HG02852 (cell line): ENCODE measurements at regions not wholly inside any gene's neighbourhood (a gene's known extent, or its start where the extent isn't known, plus 50 kb on each side); places are given as distances from the start of the nearest gene placed in this dataset.
"Not testable (repeated sequence)": the region's sequence is repeated elsewhere in the genome, so short reads cannot be mapped to it uniquely, and the experiment has no call there.

ENCODE experiments used
- ATAC-seq: cut with Tn5 transposase; IDR thresholded peaks from one replicate; pipeline ENCODE4 v1.9.1; 2021; ENCODE audit warnings: mild to moderate bottlenecking, moderate library complexity; ENCODE audit not compliant: unreplicated experiment

DNA sequence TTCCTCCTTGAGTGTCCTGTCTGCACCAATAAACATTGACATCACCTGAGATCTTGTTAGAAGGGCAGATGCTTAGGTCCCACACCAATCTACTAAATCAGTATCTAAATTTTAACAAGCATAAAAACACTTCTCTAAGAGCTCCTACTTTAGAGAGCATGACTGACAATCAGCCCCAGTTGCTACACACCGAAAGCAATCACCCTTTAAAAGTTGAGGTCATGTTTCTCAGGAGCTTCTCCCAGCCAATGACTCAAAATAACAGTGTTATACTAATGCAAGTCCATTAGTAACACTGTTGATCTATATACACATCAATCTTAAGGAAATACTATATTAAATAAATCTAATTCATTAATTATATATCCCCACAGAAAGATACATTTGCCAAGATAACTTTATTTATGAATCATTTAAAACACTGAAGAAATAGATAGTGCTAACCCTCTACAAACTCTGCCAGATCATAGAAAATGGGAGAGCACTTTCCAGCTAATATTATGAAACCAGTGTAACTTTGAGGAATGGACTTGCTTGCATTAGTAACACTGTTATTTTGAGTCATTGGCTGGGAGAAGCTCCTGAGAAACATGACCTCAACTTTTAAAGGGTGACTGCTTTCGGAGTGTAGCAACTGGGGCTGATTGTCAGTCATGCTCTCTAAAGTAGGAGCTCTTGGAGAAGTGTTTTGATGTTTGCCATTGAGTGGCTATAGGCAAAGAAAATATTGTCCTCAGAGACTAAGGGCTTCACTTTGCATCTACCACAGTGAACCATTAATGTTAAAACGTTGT is 109.8 kb upstream of the HDX start:
- no peak for ATAC-seq

DNA sequence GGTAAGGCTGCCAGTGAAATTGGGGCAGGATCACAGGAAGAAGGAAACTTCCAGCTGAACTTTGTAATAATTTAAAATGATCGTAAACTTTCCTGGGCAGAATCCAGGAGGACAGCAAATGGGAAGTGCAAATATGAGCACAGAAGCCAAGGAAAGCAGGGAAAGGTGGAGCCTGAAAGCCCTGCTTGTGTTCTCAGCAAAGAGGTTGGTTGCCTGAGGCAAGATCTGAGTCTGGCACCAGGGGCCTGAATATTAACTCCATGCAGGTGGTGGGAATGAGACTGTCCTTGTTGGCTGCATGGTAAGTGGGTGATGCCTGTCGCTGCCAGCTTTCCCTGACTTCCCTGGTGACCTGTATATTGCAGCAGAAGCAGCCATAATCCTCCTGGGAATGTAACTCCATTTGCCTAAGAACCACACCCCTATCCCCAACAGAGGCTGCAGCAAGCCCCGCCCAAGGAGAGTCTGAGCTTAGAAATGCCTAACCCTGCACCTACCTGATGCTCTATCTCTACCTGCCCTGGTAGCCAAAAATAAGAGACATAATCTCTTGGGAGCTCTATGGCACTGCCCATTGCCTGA is 132.0 kb upstream of the HDX start:
- ATAC-seq, result no peak

DNA sequence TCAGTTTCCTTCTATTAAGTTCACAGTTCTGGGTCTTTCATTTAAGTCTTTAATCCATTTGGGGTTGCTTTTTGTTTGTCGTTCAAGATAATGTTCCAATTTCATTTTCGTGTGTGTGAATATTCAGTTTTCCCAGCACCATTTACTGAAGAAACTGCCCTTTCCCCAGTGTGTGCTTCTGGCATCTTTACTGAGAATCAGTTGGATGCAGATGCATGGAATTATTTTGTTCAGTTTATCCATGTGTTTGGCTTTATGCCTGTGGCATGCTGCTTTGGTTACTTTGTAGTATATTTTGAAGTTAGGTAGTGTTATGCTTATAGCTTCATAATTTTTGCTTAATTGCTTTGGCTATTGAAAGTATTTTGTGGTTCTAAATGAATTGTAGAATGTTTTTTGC is 163.8 kb upstream of the HDX start:
- no peak for ATAC-seq

DNA sequence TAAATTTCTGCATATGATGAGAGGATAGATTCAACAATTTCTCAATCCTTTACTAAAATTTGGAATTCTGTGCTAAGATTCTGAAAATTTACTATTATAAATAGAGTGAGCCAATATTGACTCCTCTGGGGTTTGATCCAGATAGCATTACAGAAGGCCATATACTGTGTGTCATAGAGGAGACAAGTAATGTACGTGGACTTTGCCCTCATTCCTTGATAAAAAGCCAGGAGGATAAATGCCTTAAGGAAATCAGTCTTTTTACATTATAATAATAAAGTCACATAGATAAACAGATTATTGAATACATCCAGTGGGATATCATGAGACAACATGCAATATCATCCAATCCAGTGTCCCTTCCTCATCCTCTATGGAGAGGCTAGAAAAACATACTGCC is 188.0 kb upstream of the HDX start:
- ATAC-seq, result no peak

DNA sequence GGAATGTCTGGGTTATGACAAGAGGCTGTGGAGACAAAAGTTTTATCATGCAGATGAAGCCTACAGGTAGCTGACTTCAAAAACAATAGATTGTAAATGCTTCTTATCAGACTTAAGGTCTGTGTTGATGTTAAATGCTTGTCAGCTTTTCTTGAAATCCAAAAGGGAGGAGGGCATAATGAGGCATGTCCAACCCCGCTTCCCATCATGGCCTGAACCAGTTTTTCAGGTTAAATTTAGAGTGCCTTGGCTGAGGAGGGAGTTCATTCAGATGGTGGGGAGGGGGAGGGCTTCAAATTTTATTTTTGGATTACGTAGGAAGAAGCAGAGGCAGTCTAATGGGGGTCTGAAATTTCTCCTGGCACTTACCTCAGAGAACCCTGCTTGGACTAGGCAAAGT is 207.7 kb upstream of the HDX start:
- ATAC-seq, result no peak

DNA sequence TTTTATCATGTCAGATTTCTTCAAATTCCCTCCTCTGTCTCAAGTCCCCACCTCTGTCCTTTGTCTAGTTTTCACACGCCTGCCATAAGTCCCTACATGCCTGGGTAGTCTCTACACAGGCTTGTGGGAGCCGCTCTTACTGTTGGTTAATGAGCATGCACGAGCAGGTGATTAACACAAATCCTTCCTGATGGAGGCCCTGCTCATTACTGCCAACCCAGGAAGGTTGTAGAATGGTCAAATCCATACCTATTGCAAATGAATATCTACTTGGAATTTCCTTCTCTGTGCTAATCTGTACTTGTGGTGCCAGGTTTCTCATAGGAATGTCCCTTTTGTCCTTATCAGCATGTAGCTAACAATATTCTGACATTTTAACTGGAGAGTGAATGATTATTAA is 208.4 kb upstream of the HDX start:
- no peak for ATAC-seq

DNA sequence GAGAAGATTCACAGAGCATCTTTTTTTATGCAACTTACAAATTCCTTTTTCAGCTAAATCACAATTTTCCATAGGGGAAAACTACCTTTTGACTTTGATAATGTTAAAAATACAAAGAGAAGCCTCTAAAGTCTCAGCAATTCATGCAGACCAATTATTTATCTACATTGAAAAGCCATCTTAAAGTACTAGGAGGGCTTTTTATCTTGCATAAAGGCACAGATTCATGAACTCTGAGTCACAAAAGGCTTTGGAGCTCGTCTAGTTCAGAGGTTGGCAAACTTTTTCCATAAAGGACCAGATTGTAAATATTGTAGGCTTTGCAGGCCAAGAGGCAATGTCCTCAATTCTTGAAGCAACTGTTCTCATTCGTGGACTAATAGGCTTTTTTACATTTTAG is 210.4 kb upstream of the HDX start:
- ATAC-seq, result no peak

DNA sequence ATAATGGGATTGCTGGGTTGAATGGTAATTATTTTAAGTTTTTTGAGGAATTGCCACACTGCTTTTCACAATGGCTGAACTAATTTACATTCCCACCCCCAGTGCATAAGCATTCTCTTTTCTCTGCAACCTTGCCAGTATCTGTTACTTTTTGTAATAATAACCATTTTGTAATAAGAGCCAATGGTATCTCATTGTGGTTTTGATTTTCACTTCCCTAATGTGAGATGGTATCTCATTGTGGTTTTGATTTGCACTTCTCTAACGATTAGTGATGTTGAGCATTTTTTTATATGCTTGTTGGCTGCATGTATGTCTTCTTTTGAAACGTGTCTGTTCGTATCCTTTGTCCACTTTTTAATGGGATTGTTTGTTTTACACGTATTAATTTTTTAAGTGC is 213.1 kb upstream of the HDX start:
- ATAC-seq, result no peak

DNA sequence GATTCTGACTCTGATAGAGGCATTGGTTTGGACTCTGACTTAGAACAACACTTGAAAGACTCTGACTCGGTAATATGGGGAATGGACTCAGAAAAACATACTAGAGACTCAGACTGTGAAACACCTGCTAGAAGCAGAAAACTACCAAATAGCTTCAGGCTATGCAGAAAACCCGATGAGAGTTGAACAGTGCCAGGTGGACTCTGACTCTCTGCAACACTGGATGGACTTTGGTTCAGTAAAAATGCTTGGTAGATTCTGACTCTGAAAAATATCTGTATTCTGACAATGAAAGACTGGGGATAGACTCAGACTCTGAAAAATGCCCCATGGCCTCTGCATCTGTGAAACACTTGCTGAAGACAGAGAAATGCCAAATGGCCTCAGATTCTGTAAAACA is 215.1 kb upstream of the HDX start:
- ATAC-seq, result no peak

DNA sequence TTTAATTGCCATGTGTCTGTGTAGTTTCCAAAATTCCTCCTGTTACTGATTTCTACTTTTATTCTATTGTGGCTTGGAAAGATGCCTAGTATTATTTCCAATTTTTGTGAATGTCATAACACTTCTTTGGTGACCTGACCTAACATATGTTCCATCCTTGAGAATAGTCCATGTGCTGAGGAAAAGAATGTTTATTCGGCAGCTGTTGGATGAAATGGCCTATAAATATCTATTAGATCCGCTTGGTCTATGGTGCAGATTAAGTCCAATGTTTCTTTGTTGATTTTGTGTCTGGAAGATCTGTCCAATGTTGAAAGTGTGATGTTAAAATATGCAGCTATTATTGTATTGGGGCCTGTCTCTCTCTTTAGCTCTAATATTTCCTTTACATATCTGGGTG is 219.2 kb upstream of the HDX start:
- no peak for ATAC-seq

DNA sequence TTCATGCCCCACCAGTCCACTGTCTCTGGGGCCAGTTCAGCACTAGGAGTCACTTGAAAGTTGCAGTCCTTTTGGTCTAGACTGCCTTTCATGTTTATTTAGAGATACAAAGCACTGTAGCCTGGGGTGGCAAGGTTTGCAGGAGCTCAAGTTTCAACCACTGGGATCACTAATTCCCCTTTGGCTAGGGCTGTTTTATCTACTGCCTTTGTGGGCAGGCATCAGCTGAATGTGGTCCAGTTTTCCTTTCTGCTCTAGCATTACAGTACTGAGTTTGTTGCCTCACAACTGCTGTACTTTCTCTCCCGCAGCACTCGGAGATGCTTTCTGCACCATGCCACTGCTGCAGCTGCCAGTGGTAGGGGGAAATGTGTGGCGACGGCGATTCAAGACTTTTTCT is 222.3 kb upstream of the HDX start:
- no peak for ATAC-seq

DNA sequence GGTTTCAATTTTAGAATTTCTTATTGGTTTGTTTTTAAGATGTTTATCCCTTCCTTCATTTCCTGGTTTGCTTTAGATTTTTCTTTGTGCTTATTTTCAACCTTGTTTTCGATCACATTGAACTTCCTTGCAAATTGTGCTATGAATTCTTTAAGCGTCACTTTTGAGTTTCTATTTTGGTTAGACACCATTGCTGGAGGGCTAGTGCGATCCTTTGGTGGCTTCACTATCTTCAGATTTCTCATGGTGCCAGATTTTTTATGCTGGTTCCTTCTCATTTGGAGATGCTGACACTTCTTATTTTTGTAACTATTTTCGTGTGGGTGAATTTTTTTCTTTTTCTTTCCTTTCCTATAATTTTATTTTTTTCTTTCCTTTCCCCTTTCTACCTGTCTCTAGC is 227.2 kb upstream of the HDX start:
- no peak for ATAC-seq

DNA sequence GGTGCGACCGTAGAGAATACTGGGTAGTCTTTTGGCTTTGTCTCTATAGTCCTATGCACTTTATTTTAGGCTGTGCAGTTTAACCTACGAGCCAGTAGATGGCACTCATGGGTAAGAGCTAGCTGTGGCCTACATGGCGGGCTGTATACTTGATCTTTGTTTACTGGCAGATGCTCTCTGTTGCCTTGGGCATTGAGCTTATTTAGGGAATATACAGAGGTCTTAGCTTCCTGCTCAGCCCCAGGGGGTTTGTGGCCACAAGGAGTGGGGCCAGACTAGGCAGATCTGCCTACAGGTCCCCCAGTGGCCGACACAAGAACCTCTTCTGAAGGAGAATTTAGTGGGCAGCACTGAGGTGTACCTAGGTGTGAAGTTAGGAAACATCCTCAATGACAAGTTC is 227.6 kb upstream of the HDX start:
- peak; percentile 99 for ATAC-seq

DNA sequence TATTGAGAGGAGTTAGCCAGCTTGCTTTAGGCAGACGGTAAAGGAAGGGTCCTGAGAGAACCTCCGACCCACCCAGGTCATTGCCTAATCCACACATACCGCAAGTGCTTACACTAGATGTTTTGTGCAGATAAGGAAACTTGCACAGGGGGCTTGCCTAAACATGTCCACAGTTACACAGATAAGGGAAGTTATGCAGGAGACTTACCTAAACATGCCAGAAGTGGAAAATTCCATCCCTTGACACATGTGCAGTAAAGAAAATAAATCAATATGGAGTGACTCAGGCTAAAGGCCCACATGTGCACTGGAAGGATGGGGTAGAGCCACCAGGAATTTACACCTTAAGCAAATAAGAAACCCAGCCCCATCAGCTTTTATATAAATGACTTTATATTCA is 232.8 kb upstream of the HDX start:
- no peak for ATAC-seq

DNA sequence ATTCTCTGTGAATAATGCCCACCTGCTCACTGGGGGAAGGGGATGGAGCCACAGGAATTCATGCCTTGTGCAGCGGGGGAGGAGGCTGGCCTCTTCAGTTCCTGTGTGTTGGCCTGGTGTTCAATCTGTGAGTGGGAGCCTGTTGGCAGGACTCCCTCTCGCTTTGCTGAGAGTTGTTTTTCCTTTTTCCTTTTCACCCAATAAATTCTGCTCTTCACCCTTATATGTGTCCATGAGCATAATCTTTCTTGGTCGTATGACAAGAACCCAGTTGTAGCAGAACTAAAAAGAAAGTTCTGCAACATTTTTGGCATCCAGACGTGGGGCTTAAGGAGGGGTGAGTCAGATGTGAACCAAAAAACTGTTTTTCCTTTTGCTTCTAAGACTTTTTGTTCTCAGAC is 235.2 kb upstream of the HDX start:
- ATAC-seq, result no peak

DNA sequence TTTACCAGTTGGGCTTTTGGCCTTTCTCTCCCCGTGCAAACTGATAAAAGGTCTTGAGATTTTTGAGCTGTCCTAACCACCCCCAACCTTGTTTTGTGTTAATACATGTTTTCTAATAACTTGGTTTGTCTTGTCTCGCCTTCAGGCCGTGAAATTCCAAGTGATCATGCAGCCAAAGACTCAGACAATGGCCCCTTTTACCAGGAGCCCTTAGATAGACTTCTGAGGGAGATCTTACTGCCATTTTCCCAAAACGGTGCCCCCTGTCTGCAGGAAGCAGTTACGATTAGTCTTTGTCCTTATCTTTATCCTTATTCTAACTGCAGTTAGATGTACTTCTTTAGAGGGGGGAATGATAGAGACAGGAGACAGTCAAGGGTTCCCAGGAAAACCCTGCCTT is 245.3 kb upstream of the HDX start:
- no peak for ATAC-seq

DNA sequence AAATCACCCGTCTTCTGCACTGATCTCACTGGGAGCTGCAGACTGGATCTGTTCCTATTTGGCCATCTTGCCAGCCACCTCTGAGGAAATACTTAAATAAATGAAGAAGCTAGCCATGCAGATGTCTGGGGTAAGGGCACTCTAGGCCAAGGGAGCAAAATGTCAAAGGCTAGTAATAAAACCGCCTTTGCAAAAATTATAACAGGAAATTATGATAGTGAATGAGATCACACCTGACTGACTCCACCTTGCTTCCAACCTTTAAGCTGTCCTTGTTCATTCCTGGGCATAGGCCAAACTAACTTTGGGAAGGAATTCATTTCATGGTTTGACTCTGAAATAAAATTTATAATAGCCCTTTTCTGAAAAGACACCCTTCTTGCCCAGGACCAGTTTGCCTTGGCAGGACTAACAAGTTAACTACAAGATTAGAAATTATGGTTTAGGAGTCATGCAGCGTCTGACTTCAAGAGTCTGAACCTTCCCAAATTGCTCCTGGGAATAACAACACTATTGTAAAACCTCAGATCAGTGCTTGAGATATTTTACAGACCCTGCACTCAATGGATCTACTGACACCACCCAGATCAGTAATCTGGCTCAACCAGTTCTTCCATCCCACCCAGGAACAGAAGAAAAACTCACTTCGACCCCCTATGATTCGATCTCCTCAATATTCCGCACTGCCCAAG is 246.9 kb upstream of the HDX start:
- no peak for ATAC-seq

DNA sequence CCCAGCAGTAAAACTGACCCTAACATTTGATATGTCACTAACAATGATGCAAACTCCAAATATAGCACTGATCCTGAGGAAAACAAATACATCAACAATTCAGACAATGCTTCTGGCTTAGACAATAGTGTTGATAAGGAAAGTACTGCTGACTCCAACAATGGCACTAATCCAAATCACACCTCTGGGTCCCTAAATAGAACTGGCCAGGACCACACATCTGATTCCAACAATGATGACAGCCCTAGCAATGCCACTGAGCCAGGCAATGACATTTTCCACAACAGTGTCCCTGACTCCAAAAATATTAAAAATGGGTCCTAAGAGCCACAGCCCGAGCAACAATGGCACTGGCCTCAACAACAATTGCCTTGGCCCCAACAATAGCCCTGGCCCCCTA is 243.1 kb upstream of the APOOL start:
- no peak for ATAC-seq

DNA sequence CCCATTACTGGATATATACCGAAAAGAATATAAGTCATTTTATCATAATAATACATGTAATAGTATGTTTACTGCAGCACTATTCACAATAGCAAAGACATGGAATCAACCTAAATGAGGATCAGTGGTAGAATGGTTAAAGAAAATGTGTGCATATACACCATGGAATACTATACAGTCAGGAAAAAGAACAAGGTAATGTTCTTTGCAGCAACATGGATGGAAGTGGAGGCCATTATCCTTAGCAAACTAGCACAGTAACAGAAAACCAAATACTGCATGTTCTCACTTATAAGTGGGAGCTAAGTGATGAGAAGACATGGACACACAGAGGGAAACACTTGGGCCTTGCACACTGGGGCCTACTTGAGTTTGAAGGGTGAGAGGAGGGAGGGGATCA is 207.4 kb upstream of the APOOL start:
- ATAC-seq, result no peak

DNA sequence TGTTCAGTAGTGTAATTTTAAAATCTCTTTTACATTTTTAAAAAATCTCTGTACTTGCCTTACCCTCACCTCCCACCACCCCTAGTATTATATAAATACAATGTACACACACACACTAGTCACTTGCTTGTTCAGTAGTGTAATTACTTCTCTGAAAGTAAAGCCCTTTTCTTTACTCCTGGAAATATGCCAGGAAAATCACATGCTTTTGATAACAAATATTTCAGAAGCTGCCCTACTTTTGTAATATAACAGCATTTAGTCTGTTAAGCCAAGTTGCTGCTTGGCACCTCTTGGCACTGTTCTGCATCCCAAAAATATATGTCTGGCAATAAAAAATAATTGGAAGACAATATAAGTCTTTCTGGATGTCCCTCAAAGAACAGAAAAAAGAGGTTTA is 172.8 kb upstream of the APOOL start:
- ATAC-seq, result no peak

DNA sequence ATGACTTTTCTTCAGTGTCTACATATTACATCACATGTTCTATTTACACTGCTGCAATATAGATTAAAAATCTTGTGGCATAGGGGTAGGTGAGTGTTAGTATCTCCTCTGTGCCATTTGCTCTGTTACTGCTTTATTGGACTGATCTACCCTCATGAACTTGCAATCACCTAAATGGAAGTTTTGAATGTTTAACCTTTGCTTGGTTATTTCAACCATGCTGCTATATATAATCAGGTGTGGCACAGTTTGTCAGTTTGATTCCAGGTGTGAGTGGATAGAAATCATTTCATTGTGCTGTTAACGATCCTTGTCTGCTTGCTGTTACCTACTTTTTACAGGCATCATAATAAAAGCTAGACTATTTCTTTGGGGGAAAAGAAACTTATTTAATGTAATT is 157.1 kb upstream of the APOOL start:
- ATAC-seq, result not testable (repeated sequence)

DNA sequence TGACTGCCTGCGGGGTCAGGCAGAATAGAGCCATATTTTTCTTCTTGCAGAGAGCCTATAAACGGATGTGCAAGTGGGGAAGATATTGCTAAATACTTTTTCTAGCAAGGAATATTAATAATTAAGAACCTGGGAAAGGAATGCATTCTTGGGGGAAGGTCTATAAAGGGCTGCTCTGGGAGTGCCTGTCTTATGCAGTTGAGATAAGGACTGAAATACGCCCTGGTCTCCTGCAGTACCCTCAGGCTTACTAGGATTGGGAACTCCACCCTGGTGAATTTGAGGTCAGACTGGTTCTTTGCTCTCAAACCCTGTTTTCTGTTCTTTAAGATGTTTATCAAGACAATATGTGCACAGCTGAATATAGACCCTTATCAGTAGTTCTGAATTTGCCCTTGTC is 152.5 kb upstream of the APOOL start:
- ATAC-seq, result not testable (repeated sequence)
